Pancreas (tissue), 10 donors: ENCODE measurements at regions not wholly inside any gene's neighbourhood (a gene's known extent, or its start where the extent isn't known, plus 50 kb on each side); places are given as distances from the start of the nearest gene placed in this dataset.
A peak's percentile ranks its signal among the peaks of the same experiment; 100 is the strongest.

ENCODE experiments used
- ATAC-seq, 4 donors: fragments of 200-7000 bp; cut with Tn5 transposase; one replicate each; pipeline versions ENCODE4 v1.8.0 to v1.9.1; 2020; ENCODE audit warnings: mild to moderate bottlenecking in 4 of 4, moderate library complexity in 4 of 4
- DNase-seq, 6 donors: peaks; one replicate each; pipeline ENCODE4 v3.0.0-alpha.2; 2020
- FAIRE-seq: peaks from 2 replicates; lab custom pipeline; 2012; peaks lifted over from hg19 to GRCh38; lab: Jason Lieb, UNC
- H3K27ac ChIP-seq, 4 donors: fragments of 200-600 bp; sonication (generic); 1 replicate in 3 of 4; 2 replicates in 1 of 4; pipeline versions ENCODE4 v1.5.0 to v1.8.0; 2020
- H3K27me3 ChIP-seq, 4 donors: fragments of 200-600 bp; one replicate each; pipeline ENCODE4 v1.8.0; 2021
- H3K36me3 ChIP-seq, 3 donors: fragments of 200-600 bp; sonication (generic) in 1 of 3; one replicate each; pipeline versions ENCODE4 v1.5.0 to v1.8.0; 2020 to 2021
- H3K4me1 ChIP-seq, 3 donors: fragments of 200-600 bp; one replicate each; pipeline ENCODE4 v1.8.0; 2021
- H3K4me3 ChIP-seq, 4 donors: fragments of 200-600 bp; sonication (generic) in 2 of 4; one replicate each; pipeline versions ENCODE4 v1.5.0 to v1.8.0; 2020 to 2021
- H3K9me3 ChIP-seq, 4 donors: fragments of 200-600 bp; one replicate each; pipeline ENCODE4 v1.8.0; 2021
- CTCF ChIP-seq, 4 donors: fragments of 200-600 bp; sonication (generic) in 3 of 4; IDR thresholded peaks; one replicate each; pipeline versions ENCODE4 v1.5.0 to v1.8.0; 2021; ENCODE audit warnings: antibody characterized with exemption in 4 of 4
- WGBS, 2 donors: extraction: QIAGEN DNeasy Blood & Tissue Kit; methylation state at CpG; one replicate each; pipeline ENCODE4 v1.1.7; 2013; 5-methylcytosine and 5-hydroxymethylcytosine counted together
- intact Hi-C, 3 donors: fragments of 100-400 bp; cut with DNase I; formaldehyde crosslinking; loops; one replicate each; pipeline versions ENCODE4 v1.11.1 to v1.14.2; 2022
- donor health status: healthy with polysubstance abuse.
- donor health status: DM: no; HTN: no; CAD: no; lungs with moderate emphysema.
- donor health status: DM: no; HTN: no; CAD: no.
- donor health status: control.
- donor health status: control.
- donor health status: Bipolar disorder and iron deficiency.
- donor health status: DM: yes; HTN: yes; CAD: no.
- donor health status: DM: no; HTN: no; CAD: no.
- donor health status: DM: no; HTN: no; CAD: no.
- donor health status: DM: yes; HTN: yes; CAD: no.

DNA sequence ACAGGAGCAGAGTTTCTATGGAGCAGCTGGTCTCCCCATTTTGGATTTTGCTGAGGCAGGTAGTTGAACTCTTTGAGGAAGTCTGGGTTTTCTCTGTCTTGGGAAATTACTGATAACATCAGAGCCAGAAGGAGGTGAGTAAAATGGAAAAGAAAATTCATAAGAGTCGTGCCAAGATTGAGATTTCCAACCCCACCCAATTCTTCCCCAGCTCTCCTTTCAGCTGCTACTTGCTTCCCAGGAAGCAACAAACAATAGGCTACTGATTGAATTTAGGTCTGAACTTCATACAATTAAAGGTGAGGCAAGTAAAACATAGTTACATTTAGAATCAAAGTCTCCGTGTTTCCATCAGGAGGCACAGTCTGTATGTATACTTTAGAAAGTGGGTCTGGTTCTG is 54.6 kb upstream of the EOLA2 start:
- H3K9me3 ChIP-seq, result no peaks in the 10 kb centered on the region
- FAIRE-seq (no peak), DNase-seq (no peak), ATAC-seq (no peak)
- no peak overlapping the region for H3K27ac ChIP-seq
- H3K36me3 ChIP-seq, result no peaks in the 10 kb centered on the region
- intact Hi-C loops, result no loop called here
- 63 to 82% methylated on average over 2 of the region's 2 CpGs for WGBS, 2 donors
- no peaks in the 10 kb centered on the region for H3K4me1 ChIP-seq
- no peaks in the 10 kb centered on the region for H3K27me3 ChIP-seq
- no peak overlapping the region for H3K4me3 ChIP-seq
- TF ChIP-seq CTCF (IDR thresholded peaks at IDR 0.05), result no peak

GRCh38 chrX:149993989-149994388 is 55.7 kb upstream of the EOLA2 start:
- Histone ChIP-seq H3K27ac (no peak overlapping the region), H3K4me3 (no peak overlapping the region), H3K9me3 (no peaks in the 10 kb centered on the region), H3K36me3 (no peaks in the 10 kb centered on the region), H3K27me3 (no peaks in the 10 kb centered on the region), H3K4me1 (no peaks in the 10 kb centered on the region)
- intact Hi-C loops, result no loop called here
- DNase-seq (no peak), FAIRE-seq (no peak), ATAC-seq (no peak)
- 85 to 94% methylated on average over 4 of the region's 4 CpGs for WGBS, 2 donors
- TF ChIP-seq CTCF (IDR thresholded peaks at IDR 0.05), result no peak

DNA sequence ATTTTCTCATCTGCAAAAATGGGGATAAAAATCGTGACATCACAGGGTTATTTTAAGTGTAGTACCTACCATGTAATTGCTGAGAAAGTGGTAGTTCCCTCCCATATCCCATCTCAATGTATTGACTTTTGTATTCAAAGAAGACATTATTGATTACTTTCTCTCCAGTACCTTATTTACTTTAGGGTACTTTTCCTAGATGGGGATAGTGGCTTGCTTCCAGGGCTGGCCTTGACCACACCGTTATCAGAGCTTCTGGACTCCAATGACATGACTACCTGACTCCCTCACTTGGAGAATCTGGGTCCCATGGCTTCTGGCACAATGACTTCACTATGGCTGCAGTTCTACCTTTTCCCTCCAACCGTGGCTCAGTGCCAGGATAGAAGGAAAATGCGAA is 58.2 kb upstream of the EOLA2 start:
- WGBS, 2 donors, result 42 to 48% methylated on average over 4 of the region's 4 CpGs
- DNase-seq (peak in 3 of 6 donors; percentile 2 to 17 (median 14)), ATAC-seq (peak in 1 of 4 donors; percentile 48), FAIRE-seq (no peak)
- intact Hi-C loops, result no loop called here
- Histone ChIP-seq H3K4me3 (no peak overlapping the region), H3K4me1 (no peaks in the 10 kb centered on the region), H3K27me3 (no peaks in the 10 kb centered on the region), H3K27ac (no peak overlapping the region), H3K36me3 (no peaks in the 10 kb centered on the region), H3K9me3 (no peaks in the 10 kb centered on the region)
- TF ChIP-seq CTCF (IDR thresholded peaks at IDR 0.05), result no peak

- Histone ChIP-seq H3K27ac (no peak overlapping the region), H3K27me3 (no peaks in the 10 kb centered on the region), H3K4me1 (no peaks in the 10 kb centered on the region), H3K36me3 (no peaks in the 10 kb centered on the region), H3K9me3 (no peaks in the 10 kb centered on the region), H3K4me3 (no peak overlapping the region)
- intact Hi-C loops, result no loop called here
- no peak for TF ChIP-seq CTCF (IDR thresholded peaks at IDR 0.05)
- FAIRE-seq, result no peak
- no peak for ATAC-seq
- no peak for DNase-seq
- 75 to 97% methylated on average over 2 of the region's 2 CpGs for WGBS, 2 donors
These were observed 66.7 kb upstream of the EOLA2 start for GRCh38 chrX:150005027-150005426.

DNA sequence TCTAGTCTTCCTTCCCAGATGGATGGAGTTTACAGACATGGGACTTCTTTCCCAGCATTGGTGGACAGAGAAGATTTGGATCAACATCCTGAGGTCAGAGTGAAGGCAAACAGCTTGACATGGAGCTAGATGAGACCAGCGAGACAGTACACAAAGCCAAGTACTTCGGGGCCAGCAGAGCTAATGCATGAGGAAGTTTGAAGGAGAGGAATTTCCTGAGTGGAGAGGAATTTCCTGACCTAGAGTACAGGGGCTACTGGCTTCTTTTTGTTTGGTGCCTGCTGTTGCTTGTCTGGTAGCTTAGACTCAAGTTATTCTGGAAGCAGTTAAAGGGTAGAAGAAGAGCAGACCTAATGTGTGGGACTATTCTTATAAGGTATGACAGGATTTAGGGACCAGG is 69.1 kb upstream of the EOLA2 start:
- intact Hi-C loops, result no loop called here

More for the DNA sequence above, 69.1 kb upstream of the EOLA2 start:
- FAIRE-seq (no peak), DNase-seq (no peak), ATAC-seq (no peak)
- Histone ChIP-seq H3K27ac (no peak overlapping the region), H3K4me3 (no peak overlapping the region), H3K27me3 (no peaks in the 10 kb centered on the region), H3K36me3 (no peaks in the 10 kb centered on the region), H3K9me3 (no peaks in the 10 kb centered on the region), H3K4me1 (no peaks in the 10 kb centered on the region)
- 69 to 86% methylated on average over 2 of the region's 2 CpGs for WGBS, 2 donors
- no peak for TF ChIP-seq CTCF (IDR thresholded peaks at IDR 0.05)
